NCI-H510A (cell line): ENCODE measurements at regions not wholly inside any gene's neighbourhood (a gene's known extent, or its start where the extent isn't known, plus 50 kb on each side); places are given as distances from the start of the nearest gene placed in this dataset.

ENCODE experiments used
- DNase-seq: peaks from one replicate; lab custom pipeline; 2025; lab: John Stamatoyannopoulos, UW

DNA sequence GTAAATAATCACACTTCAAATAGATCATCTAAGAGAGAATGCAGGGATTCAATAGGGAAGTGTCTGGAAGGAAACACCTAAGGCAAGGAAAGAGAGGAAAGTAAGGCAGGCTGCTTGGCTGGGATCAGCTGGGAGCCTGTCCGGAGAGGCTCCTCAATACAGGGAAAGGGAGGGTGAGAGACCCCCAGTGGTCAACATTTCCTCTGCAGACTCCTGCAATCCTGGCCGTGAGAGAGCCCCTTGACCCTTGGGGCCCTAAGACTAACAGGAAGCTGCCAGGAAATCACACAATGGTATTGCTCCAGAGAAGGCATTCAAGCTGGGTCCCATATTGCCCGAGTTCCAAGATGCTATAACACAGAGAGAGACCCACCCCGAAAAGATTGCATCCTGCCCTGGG, 549.4 kb downstream of the NYAP2 start:
- no peak for DNase-seq

GRCh38 chr2:225938991-225939390, 539.5 kb downstream of the NYAP2 start:
- no peak for DNase-seq

DNA sequence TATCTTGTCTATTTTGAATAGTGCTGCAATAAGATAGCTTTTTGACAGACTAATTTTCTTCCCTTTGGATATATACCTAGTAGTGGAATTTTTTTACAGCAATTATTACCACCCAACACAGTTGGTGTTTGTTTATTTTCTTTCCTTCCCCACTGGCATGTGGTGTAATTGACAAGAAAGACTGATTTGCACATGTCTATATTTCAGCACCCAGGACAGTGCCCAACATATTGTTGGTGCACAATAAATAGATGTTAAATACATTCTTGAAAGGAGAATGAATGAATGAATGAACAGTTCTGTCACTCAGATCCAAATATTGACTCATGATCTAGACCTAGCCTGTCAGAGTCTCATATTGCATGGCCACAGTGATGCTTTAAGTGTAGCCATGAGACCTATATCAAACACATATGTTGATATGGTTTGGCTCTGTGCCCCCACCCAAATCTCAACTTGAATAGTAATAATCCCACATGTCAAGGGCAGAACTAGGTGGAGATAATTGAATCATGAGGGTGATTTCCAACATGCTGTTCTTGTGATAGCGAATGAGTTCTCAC, 538.2 kb downstream of the NYAP2 start:
- no peak for DNase-seq

DNA sequence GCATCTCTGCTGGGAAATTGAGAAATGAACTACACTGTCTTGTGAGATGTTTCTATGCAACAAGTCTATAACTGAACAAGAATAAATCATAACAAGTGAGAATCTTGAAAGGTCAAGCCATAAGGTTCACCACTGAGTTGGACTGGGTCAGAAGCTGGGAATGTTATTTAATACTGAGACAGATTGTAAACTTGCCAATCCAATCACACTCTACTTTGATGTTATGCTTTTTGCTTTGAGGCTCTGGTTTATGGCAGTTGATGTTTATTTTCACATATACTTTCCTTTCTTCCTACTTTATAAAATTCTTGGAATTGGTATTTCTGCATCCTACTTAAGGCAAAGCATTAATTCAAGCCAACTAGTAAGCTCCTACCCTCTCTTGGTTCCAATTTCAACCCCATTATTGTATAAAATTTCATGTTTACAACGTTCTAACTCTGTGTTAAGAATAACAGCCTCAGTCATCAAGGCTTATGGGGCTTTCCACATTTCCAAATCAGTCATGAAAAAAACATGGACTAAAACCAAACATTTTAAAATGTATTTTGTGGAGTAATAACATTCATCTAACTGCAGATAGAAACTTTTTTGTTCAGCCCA, 533.4 kb downstream of the NYAP2 start:
- no peak for DNase-seq

DNA sequence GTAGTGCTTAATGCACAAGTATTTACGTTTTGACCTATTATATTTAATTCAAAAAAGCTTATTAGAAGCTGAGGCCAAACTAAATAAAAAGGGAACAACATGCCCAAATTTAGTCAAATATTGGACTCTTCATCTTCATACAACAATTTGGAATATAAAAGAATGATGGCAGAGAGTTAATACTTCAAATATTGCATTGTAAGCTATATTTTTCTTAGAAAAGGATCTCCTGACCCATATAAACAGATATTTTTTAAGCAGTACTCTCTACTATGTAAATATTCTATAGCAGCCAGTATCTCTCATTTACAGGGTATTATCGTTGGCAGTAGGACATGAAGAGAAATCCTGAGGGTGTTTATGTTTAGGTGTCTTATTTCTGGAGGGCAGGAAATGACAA, 531.2 kb downstream of the NYAP2 start:
- no peak for DNase-seq

DNA sequence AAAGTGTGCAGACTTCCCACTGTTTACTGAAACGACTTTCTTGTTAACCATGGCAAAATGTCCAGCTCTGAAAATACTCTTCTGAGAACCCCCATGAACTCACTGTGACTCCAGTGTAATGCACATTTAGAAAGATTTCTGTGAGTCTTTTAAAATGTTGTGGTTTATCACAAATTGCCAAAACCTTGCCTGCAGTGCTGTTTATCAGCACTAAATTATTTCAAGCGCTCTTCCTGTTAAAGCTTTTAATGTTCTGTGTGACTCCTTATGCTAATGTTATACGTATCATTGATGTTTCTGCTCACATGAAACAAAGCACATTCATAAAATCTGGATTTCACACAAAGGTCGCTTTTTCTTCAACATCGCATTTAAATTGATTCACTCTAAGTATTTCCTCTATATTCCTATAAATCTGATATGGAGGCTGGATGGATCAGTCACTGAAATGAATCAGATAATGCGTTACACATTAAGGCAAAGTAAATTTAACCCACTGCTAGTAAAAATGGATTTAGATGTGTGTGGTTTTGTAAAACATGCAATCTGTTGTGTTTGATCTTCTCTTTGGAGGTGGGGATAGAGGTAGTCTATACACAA, 521.2 kb downstream of the NYAP2 start:
- no peak for DNase-seq

DNA sequence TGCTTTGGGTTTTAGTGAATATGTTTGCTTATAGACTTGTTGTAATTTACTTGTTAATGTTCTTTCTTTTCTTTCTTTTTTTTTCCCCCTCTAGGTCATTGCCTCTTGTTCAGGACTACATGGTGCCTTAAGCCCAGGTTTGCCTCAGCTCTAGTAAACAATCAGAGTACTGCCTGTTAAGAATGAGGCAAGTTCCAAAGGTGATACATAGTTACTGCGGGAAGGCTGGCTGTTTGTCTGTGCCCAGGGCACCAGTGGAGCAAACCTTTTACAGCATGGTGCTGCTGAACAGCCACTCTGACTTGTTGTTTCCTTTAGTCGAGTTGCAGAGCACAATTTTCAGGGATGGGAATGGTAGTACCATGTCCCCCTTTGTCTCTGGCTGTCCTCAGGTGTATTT, 517.2 kb downstream of the NYAP2 start:
- DNase-seq: no peak

DNA sequence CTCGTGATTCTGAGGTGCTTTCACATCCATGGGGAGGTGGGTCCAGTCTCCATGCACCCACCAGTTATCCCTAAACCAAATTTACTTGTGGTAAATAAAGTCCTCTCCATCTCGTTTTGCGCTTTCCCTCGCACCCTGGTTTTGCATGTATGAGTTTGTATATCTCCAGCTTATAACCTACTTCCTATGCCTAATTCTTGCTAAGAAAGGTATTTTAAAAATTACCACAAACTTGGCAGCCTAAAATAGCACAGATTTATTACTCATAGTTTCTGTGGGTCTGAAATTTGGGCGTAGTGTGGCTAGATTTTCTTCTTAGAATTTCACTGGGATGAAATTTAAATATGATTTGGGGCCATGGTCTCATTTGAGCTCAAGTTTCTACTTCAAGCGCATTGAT, 511.5 kb downstream of the NYAP2 start:
- no peak for DNase-seq

- no peak for DNase-seq
These were observed 495.6 kb downstream of the NYAP2 start for GRCh38 chr2:225895126-225895525.

- DNase-seq: no peak
These were observed 494.9 kb downstream of the NYAP2 start for GRCh38 chr2:225894236-225894980.

DNA sequence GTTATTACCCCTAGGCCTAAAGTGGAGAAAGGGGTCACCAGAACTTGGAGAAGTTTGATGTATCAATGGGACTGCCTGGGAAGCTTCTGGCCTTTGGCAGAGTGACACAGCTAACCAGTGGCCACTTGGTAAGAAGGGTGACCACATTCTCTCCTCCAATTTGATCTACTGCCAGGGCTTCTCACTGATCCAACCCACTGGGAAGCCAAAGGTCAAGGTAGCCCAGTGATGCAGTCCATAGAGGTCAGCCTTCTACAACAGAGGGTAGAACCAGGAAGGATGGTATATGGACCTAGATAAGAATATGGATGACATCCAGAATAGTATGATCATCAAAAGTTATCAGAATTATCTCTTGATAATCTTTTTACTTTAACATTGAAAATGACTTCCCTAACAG, 493.6 kb downstream of the NYAP2 start:
- DNase-seq: no peak

- no peak for DNase-seq
These were observed 492.3 kb downstream of the NYAP2 start for GRCh38 chr2:225891771-225892170.

DNA sequence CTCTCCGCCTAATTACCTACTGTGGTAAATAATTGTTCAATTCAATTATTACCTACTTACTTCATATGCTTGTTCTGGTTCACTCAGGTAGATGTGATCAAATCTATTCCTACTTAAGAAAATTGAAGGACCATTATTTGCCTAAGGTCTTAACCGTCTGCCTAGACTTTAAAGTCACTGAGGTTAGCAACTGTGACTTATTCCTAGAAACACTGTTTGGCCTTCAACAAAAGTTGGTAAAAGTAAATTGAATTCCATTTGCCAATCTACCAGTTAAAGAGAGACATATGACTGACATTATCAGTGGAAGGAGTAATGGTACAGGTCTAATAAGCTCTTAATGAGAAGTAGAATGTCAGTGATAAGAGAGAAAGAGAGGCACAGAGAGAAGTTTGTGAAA, 491.5 kb downstream of the NYAP2 start:
- DNase-seq: no peak

DNA sequence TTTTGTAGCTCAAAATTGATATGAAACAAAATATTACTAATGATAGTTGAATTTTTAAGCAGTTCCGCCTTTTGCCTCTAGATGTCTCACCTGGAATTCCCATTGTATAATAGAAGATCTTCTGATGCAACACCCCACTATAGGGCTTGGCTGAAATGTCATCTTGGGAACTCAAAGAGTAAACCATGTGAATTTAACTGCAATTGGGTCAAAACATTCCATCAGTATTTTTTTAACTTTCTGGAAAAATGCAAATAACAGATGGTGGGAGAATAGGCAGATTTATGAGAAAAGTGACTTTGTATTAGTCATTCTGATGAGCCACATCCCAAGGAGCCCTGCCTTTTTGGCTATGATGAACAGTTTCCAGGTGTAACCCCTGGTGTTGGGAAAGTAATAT, 489.9 kb downstream of the NYAP2 start:
- no peak for DNase-seq

DNA sequence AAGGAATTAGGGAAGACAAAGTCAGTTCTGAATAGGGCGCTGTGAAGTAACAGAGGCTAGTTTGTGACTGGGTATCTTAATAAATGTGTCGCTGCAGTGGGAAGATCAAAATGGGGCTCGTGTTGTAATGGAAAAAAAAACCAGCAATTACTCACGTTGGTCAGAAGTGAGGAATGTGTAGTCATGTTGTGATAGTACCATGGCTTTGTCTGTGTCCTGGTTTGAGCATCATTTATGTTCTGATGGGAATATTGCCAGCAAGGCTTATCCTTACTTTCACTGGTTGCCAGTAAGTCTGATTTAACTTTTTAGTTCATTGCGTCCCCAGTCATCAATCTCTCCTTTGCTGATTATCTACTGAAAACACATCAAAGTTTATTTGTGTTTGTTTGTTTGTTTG, 467.6 kb downstream of the NYAP2 start:
- DNase-seq: no peak

DNA sequence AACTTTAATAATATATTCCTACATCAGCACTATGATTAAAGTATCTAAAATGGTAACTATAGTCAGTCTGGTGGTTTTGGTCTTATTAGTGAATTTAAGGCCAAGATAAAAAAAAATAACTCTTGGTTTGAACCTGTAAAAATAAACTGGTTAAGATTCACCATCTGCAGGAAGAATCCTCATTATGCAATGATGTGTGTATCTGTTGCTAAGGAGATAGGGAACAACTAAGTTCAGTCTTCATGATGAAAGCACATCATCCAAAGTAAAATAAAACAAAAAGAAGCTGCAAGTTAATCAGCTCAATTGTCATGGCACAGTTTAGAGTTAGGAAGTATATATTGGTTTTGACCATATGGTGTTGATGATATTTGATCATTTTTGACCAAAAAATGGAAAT, 466.0 kb downstream of the NYAP2 start:
- no peak for DNase-seq

- DNase-seq: no peak
These were observed 464.9 kb downstream of the NYAP2 start for GRCh38 chr2:225864394-225864793.

- DNase-seq: no peak
These were observed 443.4 kb downstream of the NYAP2 start for GRCh38 chr2:225842939-225843338.

DNA sequence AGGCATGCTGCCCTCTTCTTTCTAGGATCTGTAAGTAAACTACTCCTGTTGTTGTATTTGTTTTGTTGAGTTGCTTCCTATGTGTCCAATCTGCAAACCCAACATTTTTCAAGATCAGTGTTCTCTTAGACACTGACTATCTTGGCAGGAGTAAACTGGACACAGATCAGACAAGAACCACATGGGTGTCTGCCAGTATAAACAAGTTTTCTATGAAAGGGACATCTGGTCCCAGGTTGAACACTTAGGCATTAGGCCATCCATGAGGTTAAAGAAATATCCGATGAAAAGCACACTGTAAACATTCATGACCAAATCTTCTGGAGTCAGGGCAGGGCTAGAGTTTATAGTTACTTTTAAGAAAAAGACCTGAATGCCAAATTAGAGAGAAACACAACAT, 441.8 kb downstream of the NYAP2 start:
- DNase-seq: no peak

DNA sequence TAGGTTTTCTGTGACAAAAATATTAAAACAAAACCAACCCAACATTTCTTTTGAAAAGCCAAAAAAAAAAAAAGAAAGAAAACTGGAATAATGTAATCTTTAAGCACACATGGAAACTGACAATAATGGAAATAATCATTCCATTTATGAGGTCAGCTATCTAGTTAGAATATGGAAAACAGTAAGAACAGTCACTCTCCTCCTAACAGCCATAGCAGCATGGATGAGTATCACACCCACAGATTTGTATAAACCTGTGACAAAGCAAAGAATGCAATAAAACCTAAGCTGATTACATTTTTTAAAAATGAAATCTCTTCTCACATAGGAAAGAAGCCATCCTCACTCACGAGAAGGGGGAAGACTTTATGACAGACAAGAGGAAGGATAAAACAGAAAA, 437.8 kb downstream of the NYAP2 start:
- no peak for DNase-seq

GRCh38 chr2:225824748-225825449, 425.4 kb downstream of the NYAP2 start:
- DNase-seq: no peak

GRCh38 chr2:225821351-225821750, 421.8 kb downstream of the NYAP2 start:
- DNase-seq: no peak

DNA sequence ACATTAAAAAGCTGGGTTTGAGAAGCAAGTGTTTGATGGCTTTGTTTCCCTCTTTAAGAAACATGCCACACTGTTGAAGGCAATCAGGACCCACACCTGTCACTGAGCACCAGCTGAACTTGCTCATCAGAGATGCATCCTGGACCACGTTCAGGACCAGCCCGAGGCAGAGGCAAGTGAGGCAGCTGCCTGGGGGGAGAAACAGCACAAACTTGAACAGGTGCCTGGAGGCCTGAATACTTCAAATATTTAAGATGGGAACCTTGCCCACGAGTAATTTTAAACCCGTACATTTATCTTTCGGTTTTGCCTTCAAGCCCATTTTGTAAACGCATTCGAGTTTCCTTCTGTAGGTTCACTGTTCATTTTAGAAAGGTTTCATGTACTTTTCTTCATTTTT, 421.3 kb downstream of the NYAP2 start:
- DNase-seq: no peak
